ENCODE measurements at regions not wholly inside any gene's neighbourhood (a gene's known extent, or its start where the extent isn't known, plus 50 kb on each side); places are given as distances from the start of the nearest gene placed in this dataset.

DNA sequence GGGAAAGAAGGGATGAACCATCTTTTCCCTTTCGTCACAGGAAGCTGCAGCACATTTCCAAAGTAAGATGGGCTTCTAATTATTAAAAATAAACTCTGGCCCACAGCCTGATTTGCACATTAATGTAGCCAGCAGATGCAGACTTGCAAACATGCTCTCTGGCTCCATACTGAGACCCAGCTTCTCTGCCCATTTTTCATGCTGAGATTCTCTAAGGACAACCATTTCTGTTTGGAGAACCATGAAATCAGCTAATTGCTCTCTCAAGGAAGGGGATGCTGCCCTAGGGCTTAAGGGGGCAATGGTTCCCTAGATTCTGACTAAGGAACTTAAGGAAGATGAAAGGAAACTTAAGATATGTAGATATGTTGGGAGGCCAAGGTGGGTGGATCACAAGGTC, 63.0 kb upstream of the CES5A start:
- no peak for DNase-seq

DNA sequence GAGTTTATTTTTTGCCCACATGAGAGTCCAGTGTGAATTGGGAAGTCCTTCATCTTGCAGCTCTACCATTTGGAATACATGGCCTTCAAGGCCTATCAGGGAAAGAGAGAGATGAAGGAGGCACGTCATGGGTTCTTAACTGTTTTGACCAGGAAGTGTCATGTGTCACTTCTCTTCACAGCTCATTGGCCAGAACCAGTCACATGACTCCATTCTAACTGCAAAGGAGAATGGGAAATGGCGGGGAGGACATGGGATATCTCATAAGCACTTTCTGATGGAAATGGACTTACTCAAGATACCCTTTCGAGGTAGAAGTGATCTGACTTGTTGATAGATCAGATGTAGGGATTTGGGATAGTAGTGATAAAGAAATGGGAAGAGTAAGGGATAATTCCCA, 57.9 kb upstream of the CES5A start:
- no peak for DNase-seq

- DNase-seq = no peak
Measured at GRCh38 chr16:55930036-55930435, 54.9 kb upstream of the CES5A start.

DNA sequence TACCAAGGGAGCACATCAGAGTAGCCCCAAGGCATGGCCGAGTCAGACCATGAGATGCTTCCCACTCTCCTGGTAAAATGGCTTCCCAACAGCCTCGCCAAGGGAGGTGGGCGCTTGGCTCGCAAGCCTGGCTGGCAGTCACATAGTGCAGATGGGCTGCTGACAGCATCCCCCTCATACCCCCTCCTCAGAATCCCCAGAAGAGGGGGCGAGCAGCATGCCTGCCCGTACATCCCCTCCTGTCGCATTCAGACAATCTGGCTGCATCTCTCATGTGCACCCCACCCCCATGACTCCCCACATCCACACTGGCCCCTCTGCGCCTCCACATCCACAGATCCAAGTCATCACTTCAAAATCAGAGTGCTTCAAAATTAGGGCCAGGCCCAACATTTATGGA, 54.0 kb upstream of the CES5A start:
- DNase-seq = no peak

DNA sequence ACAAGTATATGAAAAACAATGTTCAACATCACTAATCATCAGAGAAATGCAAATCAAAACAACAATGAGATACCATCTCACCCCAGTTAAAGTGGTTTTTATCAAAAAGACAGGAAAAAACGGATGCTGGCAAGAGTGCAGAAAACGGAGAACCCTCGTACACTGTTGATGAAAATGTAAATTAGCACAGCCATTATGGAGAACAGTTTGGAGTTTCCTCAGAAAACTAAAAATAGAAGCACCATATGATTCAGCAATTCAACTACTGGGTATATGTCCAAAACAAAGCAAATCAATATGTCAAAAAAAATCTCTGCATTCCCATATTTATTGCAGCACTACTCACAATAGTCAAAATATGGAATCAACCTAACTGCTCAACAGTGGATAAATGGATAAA, 50.1 kb upstream of the CES5A start:
- DNase-seq = no peak

Data from activated CD4-positive, alpha-beta T cell treated with anti-CD3 and anti-CD28 coated beads, Interleukin-2, amount 50 U/mL, for 1 hour (primary cell).